ENCODE measurements at regions not wholly inside any gene's neighbourhood (a gene's known extent, or its start where the extent isn't known, plus 50 kb on each side); places are given as distances from the start of the nearest gene placed in this dataset.

DNA sequence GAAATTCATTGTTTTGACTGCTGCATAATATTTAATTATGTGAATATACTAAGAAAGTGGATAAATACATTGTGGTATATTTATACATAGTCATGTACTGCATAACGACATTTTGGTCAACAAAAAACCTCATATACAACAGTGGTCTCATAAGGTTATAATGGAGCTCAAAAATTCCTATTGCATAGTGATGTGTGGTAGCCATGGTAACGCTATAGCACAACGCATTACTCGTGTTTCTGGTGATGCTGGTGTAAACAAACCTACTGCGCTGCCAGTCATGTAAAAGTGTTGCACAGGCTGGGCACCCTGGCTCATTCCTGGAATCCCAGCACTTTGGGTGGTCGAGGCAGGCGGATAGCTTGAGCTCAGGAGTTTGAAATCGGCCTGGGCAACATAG is 52.6 kb upstream of the NHLH2 start:
- DNase-seq (ENCODE audit: low spot score): no peak

DNA sequence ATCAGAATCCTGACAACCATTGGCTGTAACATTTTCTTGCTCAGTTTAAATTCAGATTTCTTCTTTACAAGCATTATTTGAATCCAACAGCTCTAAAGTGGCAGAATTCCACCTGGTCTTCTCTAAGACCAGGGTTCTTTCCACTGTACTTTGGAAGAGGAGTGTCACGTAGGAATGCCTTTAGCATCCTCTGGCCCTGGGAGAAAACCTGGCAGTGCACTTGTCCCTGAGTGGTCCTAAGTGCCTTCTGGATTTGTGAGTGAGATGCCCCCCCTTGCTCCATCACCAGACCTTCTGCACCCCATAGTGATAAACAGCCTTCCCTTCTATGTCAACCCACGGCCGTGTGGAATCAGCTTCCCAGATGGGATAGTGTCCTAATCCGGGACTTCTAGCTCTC is 57.1 kb upstream of the NHLH2 start:
- DNase-seq (ENCODE audit: low spot score): no peak

DNA sequence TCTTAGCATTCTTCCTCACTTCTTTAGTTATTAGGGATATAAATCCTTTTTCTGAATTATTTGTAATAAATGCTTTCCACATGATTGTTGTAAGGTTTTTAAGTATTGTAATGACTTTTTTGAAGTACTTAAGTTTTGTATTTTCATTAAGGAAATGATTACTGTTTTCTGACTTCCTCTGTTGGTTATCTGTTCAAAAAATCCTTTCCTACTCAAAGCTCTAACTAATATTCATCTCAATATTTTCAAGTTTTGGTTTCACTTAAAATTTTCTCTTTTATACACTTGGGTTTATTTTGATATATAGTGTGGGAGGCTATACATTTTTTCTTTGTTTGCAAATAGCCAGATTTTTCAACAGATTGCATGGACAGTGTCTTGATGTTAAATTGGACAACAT is 59.9 kb upstream of the NHLH2 start:
- no peak for DNase-seq (ENCODE audit: low spot score)

DNA sequence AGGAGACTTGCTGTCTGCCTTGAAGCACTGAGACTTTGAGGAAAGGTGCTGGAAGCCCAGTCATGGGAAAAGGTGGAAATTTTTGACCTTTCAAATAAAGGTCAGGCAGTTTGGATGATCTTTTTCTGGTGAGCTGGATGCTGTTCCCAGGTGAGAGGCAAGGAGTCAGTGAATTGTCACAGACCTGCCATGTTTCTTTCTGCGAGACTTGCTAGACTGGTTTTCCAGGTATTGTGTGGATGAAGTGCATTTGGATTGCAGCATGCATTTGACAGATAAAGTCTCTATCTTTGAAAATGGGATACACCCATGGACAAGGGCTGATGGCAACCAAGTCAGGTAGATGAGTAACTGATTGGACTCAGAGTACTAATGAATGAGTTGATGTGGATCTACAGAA is 65.7 kb upstream of the NHLH2 start:
- DNase-seq (ENCODE audit: low spot score): no peak

DNA sequence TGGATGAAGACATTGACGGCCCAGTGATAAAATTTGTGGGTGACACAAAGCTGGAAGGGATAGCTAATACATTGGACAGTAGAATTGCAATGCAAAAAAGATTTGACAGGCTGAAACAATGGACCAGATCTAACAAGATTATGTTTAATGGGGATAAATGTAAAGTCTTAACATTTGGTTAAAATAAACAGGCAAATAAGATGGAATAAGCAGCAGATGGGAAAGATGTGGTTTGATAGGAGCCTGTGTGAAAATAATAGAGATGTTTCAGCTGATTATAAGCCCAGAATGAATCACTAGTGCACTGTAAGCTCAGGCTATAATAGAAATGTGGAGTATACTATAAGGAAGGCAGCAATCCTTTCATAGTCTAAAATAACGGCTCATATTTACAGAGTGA is 66.2 kb upstream of the NHLH2 start:
- DNase-seq (ENCODE audit: low spot score): no peak

DNA sequence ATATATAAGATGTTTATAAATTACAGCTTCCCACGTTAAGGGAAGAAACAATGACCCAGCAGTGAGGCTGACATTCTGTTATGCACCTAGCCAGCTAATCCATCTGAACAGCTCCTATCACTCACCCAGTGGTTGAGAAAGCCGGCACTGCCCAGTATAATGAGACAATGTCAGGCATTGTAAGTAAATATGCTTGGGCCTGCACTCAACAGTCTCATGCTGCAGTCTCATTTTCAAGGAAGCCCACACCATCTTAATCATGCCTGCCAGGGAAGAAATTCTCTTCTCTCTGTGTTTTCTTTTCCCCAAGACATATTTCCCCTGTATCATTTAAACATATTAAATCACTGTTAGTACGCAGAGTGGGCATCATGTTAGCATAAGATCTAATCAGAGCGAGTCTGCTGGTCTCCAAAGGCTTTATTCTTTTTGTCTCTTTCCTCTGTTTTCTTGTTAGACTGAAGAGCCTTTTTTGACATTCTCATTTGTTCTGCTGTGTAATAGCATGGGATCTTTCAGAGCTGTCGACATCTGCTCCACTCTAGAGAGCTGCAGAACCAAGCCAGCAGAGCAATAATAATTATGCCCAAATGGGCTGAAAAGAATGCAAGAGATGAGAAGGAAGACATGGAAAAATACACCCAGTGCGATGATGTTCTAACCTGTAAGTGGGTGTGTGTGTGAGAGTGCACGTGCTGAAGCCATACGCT is 67.6 kb upstream of the SLC22A15 start:
- DNase-seq (ENCODE audit: low spot score): peak; percentile 49

DNA sequence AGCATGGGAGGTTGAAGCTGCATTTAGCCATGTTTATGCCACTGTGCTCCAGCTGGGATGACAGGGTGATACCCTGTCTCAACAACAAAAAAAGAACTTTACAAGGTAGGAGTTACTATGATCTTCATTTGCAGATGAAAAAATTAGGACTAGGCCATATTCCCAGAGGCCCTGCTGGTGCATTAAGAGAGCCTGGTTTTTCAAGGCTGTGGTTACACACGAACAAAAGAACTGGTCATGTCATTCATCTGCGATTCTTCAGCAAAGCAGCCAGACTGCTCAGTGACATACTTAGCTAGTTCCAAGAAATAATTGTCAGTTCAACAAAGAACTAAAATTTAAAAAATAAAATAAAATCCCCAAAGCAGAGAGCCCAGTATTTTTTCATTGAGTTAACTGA is 66.1 kb upstream of the SLC22A15 start:
- no peak for DNase-seq (ENCODE audit: low spot score)

DNA sequence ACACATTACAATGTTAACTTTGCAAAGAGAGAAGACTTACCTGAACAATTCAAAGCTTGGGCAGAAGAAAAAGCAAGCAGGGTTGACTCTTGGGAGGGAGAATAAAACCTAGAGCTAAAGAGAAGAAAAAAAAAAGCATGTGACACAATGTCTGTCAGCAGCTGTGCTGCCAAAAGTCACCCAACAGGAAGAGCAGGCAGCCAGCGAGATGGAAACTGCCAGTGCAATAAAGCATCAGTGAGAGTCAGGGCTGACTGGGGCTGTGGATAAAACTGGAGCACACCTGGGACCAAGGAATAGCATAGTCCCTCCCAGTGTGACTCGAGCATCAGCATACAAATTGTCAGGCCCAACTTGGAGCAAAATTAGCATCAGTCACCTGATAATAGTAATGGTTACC is 65.0 kb upstream of the SLC22A15 start:
- DNase-seq (ENCODE audit: low spot score): no peak

DNA sequence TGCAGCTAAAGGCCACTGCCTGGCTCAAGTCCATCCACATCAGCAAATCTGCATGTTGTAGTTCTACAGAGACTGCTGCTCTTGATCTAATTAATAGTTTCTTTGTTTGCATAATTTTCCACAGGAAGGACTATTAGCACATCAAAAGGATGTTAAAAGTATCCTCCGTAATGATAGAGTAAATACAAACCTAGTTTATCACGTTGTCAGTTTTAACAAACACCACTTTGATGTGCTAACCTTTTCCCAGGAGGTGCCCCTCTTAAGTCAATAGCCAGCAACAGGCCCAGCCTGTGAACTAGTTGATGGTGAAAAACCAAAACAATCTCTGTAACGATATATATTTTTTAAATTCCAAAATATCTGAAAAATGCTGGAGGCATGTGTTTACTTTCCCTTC is 64.2 kb upstream of the SLC22A15 start:
- DNase-seq (ENCODE audit: low spot score): no peak

DNA sequence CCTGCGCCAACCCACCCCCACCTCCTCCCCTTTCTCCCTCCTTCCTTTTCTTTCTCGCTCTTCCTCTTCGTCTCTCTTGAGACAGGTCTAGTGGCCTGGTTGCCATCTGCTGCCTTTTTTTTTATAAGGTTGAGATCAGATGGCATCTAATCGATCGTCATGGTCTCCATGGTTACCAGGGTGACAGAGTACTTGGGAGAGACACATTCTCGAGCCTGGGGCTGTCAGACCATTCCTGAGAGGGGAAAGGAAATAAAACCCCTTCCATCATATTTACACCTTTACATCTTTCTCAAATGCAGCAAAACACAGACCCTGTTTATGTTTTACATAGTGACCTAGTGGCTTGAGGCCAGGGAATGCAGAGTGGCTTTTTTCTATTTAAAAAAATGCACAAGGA is 53.5 kb upstream of the SLC22A15 start:
- DNase-seq (ENCODE audit: low spot score): no peak

DNA sequence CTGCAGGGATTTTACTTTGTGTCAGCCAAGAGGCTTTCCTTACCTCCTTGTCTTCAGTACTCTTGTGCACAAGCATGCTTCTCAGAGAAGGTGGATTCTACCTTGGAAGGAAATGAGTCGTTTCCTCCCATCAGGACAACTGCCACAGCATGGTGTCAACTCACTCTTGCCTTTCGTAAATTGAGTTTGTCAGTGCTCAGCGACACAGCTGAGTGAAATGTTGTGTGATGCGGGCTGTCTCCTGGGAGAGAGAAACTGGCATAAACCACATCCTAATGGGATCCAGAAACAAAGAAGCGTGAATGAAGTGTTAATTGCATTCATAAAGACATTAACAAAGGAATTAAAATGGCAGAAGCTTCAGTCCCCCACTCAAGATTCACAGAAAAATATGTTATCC is 51.5 kb upstream of the SLC22A15 start:
- DNase-seq (ENCODE audit: low spot score): no peak

DNA sequence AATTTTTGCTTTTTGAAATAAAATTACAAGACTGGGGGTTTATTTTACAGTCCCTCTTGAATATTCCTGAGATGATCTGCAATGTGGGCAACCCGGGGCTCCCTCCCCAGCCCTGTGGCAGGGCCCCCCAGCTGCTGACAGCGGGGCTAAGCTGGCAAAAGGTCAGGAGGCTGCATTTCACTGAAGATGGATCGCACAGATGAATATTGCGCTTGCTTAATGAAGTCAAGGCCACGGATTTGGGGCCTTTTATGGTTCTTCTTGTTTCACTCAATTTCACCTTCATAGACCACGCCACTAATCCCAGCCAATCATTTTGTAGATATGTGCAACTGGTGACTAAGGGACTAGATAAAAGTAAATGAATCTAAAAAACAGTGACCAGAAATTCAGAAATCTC is 50.8 kb upstream of the SLC22A15 start:
- no peak for DNase-seq (ENCODE audit: low spot score)
